ENCODE measurements at regions not wholly inside any gene's neighbourhood (a gene's known extent, or its start where the extent isn't known, plus 50 kb on each side); places are given as distances from the start of the nearest gene placed in this dataset.

DNA sequence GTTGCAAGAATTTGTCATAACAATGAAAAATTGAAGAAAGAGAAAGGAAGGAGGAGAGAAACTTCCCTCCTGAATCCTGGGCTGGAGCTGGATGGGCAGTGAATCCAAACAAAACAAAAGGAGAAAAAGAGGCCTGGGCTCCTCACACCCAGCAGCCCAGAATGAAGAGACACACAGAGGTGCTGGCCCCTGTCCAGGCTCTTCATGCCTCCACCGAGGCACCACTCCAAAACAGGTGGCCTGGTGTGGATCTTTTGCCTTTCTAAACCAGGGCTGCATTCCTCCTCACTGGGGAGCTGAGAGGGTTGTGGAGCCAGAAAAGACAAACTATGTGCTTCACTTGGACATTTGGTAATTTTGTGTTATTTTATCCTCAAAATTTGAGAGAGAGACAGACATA is 76.0 kb downstream of the FAM124B start:
- H3K27me3 ChIP-seq (ENCODE audit: control insufficient read depth in 2 of 2, insufficient read depth in 1 of 2, low read length in 1 of 2) = no peaks in the 10 kb centered on the region
- H3K4me1 ChIP-seq (ENCODE audit: control insufficient read depth in 2 of 2, insufficient read depth in 2 of 2, low read length in 2 of 2) = no peaks in the 10 kb centered on the region
- no peak overlapping the region for H3K27ac ChIP-seq (ENCODE audit: low read depth in 1 of 2, low read length in 1 of 2)
- H3K36me3 ChIP-seq (ENCODE audit: control insufficient read depth in 2 of 2, insufficient read depth in 2 of 2, low read length in 1 of 2) = no peaks in the 10 kb centered on the region
- H3K9me3 ChIP-seq (ENCODE audit: control insufficient read depth in 2 of 2, insufficient read depth in 1 of 2, low read length in 1 of 2) = no peaks in the 10 kb centered on the region
- no peak for DNase-seq (ENCODE audit: low read depth in 6 of 9, low spot score in 9 of 9)
- 81% methylated on average over 1 of the region's 1 CpG for WGBS
- no peak overlapping the region for H3K4me3 ChIP-seq (ENCODE audit: low read length in 2 of 2)

DNA sequence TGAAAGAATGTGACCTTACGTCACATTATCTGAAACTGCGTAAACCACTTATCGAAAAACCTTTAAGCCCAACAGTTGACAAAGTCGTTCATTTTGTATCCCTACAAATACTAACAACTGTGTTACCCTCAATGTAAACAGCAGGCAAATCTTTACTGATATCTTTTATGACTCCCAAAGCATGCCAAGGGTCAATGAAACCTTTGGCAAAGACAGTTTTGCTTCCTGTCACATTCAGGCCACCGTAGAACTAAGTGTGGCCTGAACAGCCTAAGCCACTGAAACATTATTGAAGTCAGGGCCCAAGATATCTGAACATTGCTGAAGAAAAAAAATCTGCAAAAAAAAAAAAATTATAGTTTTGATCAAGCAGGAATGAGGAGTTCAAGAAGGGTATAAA is 77.3 kb downstream of the FAM124B start:
- Histone ChIP-seq H3K4me1 (ENCODE audit: control insufficient read depth in 2 of 2, insufficient read depth in 2 of 2, low read length in 2 of 2) (no peaks in the 10 kb centered on the region), H3K4me3 (ENCODE audit: low read length in 2 of 2) (no peak overlapping the region), H3K36me3 (ENCODE audit: control insufficient read depth in 2 of 2, insufficient read depth in 2 of 2, low read length in 1 of 2) (no peaks in the 10 kb centered on the region), H3K27me3 (ENCODE audit: control insufficient read depth in 2 of 2, insufficient read depth in 1 of 2, low read length in 1 of 2) (no peaks in the 10 kb centered on the region), H3K9me3 (ENCODE audit: control insufficient read depth in 2 of 2, insufficient read depth in 1 of 2, low read length in 1 of 2) (no peaks in the 10 kb centered on the region), H3K27ac (ENCODE audit: low read depth in 1 of 2, low read length in 1 of 2) (no peak overlapping the region)
- no peak for DNase-seq (ENCODE audit: low read depth in 6 of 9, low spot score in 9 of 9)
- WGBS = 99% methylated on average over 5 of the region's 5 CpGs

DNA sequence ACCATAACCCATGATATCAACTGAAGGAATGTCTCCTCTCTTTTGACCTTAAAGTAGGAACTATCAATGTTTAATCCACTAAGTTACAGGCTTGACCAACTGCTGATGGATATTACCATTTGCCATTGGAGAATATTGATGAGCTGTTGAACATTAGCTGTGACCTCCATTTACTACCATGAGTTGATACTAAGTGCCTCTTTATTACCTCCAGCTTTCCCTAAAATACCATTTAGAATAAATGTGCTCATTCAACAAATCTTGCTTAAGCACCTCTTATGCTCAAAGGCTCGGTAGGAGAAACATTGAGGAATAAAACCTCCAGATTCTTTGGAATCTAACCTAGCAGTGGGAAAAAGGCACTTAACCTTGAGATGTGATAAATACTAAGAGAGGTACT is 81.2 kb downstream of the FAM124B start:
- H3K4me3 ChIP-seq (ENCODE audit: low read length in 2 of 2) = no peak overlapping the region
- WGBS = 92% methylated on average over 1 of the region's 1 CpG
- H3K36me3 ChIP-seq (ENCODE audit: control insufficient read depth in 2 of 2, insufficient read depth in 2 of 2, low read length in 1 of 2) = no peaks in the 10 kb centered on the region

DNA sequence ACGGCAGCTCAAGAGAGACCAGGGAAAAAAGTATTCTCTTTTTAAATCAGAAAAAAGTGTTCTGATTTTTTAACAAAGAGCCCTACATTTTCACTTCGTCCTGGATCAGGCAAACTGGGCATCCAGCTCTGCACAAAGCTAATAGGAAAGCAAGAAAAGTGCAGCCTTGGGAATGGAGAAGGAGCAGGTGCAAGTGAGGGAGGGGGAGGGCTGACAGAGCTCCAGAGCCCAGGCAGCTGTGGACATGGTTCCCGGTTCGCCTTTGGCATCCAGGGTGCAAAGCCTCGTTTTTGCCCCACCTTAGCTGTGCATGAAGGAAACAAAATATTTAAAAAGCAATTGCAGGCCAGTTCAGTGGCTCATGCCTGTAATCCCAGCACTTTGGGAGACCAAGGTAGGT is 82.2 kb downstream of the FAM124B start:
- Histone ChIP-seq H3K4me1 (ENCODE audit: control insufficient read depth in 2 of 2, insufficient read depth in 2 of 2, low read length in 2 of 2) (no peaks in the 10 kb centered on the region), H3K27ac (ENCODE audit: low read depth in 1 of 2, low read length in 1 of 2) (no peak overlapping the region), H3K4me3 (ENCODE audit: low read length in 2 of 2) (no peak overlapping the region), H3K36me3 (ENCODE audit: control insufficient read depth in 2 of 2, insufficient read depth in 2 of 2, low read length in 1 of 2) (no peaks in the 10 kb centered on the region), H3K9me3 (ENCODE audit: control insufficient read depth in 2 of 2, insufficient read depth in 1 of 2, low read length in 1 of 2) (no peaks in the 10 kb centered on the region), H3K27me3 (ENCODE audit: control insufficient read depth in 2 of 2, insufficient read depth in 1 of 2, low read length in 1 of 2) (no peaks in the 10 kb centered on the region)
- WGBS = 92% methylated on average over 5 of the region's 5 CpGs
- no peak for DNase-seq (ENCODE audit: low read depth in 6 of 9, low spot score in 9 of 9)

More for the DNA sequence above, 81.2 kb downstream of the FAM124B start:
- H3K4me1 ChIP-seq (ENCODE audit: control insufficient read depth in 2 of 2, insufficient read depth in 2 of 2, low read length in 2 of 2) = no peaks in the 10 kb centered on the region
- no peak for DNase-seq (ENCODE audit: low read depth in 6 of 9, low spot score in 9 of 9)
- H3K27ac ChIP-seq (ENCODE audit: low read depth in 1 of 2, low read length in 1 of 2) = no peak overlapping the region
- H3K9me3 ChIP-seq (ENCODE audit: control insufficient read depth in 2 of 2, insufficient read depth in 1 of 2, low read length in 1 of 2) = no peaks in the 10 kb centered on the region
- no peaks in the 10 kb centered on the region for H3K27me3 ChIP-seq (ENCODE audit: control insufficient read depth in 2 of 2, insufficient read depth in 1 of 2, low read length in 1 of 2)

DNA sequence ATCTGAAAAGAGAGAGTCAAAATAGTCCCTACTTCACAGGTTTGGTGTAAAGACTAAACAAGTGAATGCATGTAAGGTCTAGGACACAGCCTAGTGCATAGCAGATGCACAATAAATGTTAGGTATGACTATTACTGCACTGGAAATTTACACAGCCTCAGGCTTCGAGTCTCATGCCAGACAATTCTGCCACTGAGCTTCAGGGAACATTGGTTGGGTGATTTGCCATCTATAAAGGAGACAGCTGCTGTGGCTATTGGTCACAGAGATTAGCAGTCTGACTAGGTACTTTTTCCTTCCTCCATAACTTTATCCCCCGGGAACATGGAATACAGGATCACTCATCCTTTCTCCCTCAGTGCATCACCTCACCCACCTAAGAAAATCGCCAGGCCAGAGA is 89.2 kb downstream of the FAM124B start:
- 87% methylated on average over 3 of the region's 3 CpGs for WGBS
- Histone ChIP-seq H3K9me3 (ENCODE audit: control insufficient read depth in 2 of 2, insufficient read depth in 1 of 2, low read length in 1 of 2) (no peaks in the 10 kb centered on the region), H3K27ac (ENCODE audit: low read depth in 1 of 2, low read length in 1 of 2) (no peak overlapping the region), H3K4me3 (ENCODE audit: low read length in 2 of 2) (no peak overlapping the region), H3K36me3 (ENCODE audit: control insufficient read depth in 2 of 2, insufficient read depth in 2 of 2, low read length in 1 of 2) (no peaks in the 10 kb centered on the region), H3K27me3 (ENCODE audit: control insufficient read depth in 2 of 2, insufficient read depth in 1 of 2, low read length in 1 of 2) (no peaks in the 10 kb centered on the region), H3K4me1 (ENCODE audit: control insufficient read depth in 2 of 2, insufficient read depth in 2 of 2, low read length in 2 of 2) (no peaks in the 10 kb centered on the region)
- no peak for DNase-seq (ENCODE audit: low read depth in 6 of 9, low spot score in 9 of 9)

DNA sequence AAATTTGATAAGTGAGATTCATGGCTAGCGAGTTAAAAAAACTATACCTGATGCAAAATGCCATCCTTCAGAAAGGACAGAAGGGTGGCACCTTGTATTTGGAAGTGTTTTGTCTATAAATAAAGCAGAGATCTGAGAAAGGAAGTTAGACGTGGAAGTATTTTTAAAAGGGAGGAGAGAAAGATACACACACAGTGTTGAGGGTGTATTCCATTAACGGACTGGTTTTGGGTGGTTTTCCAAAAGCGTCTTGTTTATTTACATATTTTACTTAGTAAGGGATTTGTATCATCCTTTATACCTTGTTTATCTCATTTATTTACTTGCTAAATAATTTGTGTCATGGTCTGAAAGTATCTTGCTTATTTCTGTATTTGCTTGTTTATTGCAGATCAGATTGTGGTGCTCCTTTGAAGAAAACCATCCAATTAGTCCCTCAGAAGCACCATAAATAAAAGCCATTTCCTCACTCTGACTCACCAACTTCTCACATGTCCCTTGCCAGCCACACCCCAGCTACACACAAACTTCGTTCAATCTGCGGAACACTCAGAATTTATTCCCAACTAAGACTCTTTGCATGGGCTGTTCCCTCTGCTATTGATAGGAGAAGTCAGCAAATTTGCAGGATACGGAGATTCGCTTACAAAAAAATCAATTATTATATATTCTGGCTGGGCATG is 90.8 kb downstream of the FAM124B start:
- no peak for DNase-seq (ENCODE audit: low read depth in 6 of 9, low spot score in 9 of 9)
- H3K4me1 ChIP-seq (ENCODE audit: control insufficient read depth in 2 of 2, insufficient read depth in 2 of 2, low read length in 2 of 2) = no peaks in the 10 kb centered on the region
- H3K4me3 ChIP-seq (ENCODE audit: low read length in 2 of 2) = no peak overlapping the region
- H3K27me3 ChIP-seq (ENCODE audit: control insufficient read depth in 2 of 2, insufficient read depth in 1 of 2, low read length in 1 of 2) = no peaks in the 10 kb centered on the region
- WGBS = 81% methylated on average over 8 of the region's 8 CpGs
- no peak overlapping the region for H3K27ac ChIP-seq (ENCODE audit: low read depth in 1 of 2, low read length in 1 of 2)
- H3K9me3 ChIP-seq (ENCODE audit: control insufficient read depth in 2 of 2, insufficient read depth in 1 of 2, low read length in 1 of 2) = no peaks in the 10 kb centered on the region
- no peaks in the 10 kb centered on the region for H3K36me3 ChIP-seq (ENCODE audit: control insufficient read depth in 2 of 2, insufficient read depth in 2 of 2, low read length in 1 of 2)

DNA sequence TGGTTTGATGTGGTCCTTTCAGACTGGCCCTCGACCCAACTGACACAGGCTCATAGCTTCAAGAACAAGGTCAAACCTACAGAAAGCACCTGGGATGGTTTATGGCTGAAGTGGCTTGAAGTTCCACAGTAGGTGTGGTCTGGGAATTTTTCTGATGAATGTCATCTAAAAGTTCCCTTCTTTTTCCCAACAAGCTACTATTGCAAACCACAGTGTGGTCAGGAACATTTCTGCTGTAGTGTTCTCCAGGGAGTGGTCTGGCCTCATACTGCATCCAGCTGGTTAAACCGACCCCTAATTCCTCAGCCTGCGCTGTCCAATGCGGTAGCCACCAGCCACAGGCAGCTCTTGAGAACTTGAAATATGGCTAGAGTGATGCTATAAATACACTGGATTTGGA is 92.7 kb downstream of the FAM124B start:
- WGBS = 93% methylated on average over 4 of the region's 4 CpGs
- Histone ChIP-seq H3K4me3 (ENCODE audit: low read length in 2 of 2) (no peak overlapping the region), H3K27ac (ENCODE audit: low read depth in 1 of 2, low read length in 1 of 2) (no peak overlapping the region), H3K36me3 (ENCODE audit: control insufficient read depth in 2 of 2, insufficient read depth in 2 of 2, low read length in 1 of 2) (no peaks in the 10 kb centered on the region), H3K27me3 (ENCODE audit: control insufficient read depth in 2 of 2, insufficient read depth in 1 of 2, low read length in 1 of 2) (no peaks in the 10 kb centered on the region), H3K4me1 (ENCODE audit: control insufficient read depth in 2 of 2, insufficient read depth in 2 of 2, low read length in 2 of 2) (no peaks in the 10 kb centered on the region), H3K9me3 (ENCODE audit: control insufficient read depth in 2 of 2, insufficient read depth in 1 of 2, low read length in 1 of 2) (no peaks in the 10 kb centered on the region)
- no peak for DNase-seq (ENCODE audit: low read depth in 6 of 9, low spot score in 9 of 9)

DNA sequence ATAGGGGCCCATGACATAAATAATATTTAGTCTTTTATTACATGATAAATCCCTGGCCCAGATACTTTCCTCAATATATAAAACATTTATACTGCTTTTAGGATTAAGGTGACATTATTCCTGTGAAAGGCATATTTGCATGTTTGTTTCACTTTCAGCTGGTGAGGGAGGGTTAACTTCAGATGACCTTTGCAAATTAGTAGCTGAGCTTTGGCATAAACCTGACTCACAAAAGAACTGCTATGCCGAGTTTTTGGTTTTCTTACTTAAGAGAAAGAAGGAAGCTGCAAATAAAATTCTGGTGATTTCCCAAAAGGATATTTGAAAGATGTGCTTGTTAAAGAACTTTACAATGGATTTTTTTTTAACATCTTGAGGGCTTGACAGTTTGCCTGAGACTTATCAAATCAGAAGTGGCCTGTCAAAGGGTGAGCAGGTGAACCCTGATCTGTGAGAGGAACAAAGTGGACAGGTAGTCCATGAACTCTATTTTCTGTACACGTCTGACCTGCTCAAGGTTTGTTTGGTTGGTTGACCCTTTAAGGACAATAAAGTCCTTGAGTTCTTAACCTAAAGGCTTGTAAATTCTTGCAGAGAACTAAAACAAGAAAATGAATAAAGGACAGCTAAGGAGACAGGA is 93.5 kb downstream of the FAM124B start:
- no peaks in the 10 kb centered on the region for H3K9me3 ChIP-seq (ENCODE audit: control insufficient read depth in 2 of 2, insufficient read depth in 1 of 2, low read length in 1 of 2)
- no peaks in the 10 kb centered on the region for H3K4me1 ChIP-seq (ENCODE audit: control insufficient read depth in 2 of 2, insufficient read depth in 2 of 2, low read length in 2 of 2)
- 75% methylated on average over 2 of the region's 2 CpGs for WGBS
- DNase-seq (ENCODE audit: low read depth in 6 of 9, low spot score in 9 of 9) = no peak
- no peak overlapping the region for H3K4me3 ChIP-seq (ENCODE audit: low read length in 2 of 2)
- H3K27ac ChIP-seq (ENCODE audit: low read depth in 1 of 2, low read length in 1 of 2) = no peak overlapping the region
- H3K36me3 ChIP-seq (ENCODE audit: control insufficient read depth in 2 of 2, insufficient read depth in 2 of 2, low read length in 1 of 2) = no peaks in the 10 kb centered on the region
- H3K27me3 ChIP-seq (ENCODE audit: control insufficient read depth in 2 of 2, insufficient read depth in 1 of 2, low read length in 1 of 2) = no peaks in the 10 kb centered on the region

DNA sequence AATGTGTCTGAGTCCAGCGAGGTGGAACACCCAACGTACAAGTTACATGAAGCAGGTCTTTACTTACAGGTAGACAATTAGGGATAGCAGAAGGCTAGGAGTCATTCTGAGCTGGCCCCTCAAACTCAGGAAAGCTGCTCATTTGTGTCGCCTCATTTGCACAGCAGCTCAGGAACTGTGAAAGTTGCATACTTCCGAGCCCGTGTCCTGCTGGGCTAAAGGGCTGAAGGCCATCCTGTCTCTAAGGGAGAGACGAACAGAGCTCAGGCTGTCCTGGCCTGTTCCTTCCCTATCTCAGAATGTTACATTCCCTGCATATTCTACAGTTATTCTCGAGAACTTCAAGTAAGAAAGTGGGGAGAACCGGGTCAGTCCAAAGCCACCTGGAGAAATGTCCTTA is 99.0 kb downstream of the FAM124B start:
- DNase-seq (ENCODE audit: low read depth in 6 of 9, low spot score in 9 of 9) = no peak
- WGBS = 95% methylated on average over 8 of the region's 8 CpGs
- H3K36me3 ChIP-seq (ENCODE audit: control insufficient read depth in 2 of 2, insufficient read depth in 2 of 2, low read length in 1 of 2) = no peaks in the 10 kb centered on the region

More for the DNA sequence above, 99.0 kb downstream of the FAM124B start:
- no peak overlapping the region for H3K4me3 ChIP-seq (ENCODE audit: low read length in 2 of 2)
- no peaks in the 10 kb centered on the region for H3K27me3 ChIP-seq (ENCODE audit: control insufficient read depth in 2 of 2, insufficient read depth in 1 of 2, low read length in 1 of 2)
- no peaks in the 10 kb centered on the region for H3K9me3 ChIP-seq (ENCODE audit: control insufficient read depth in 2 of 2, insufficient read depth in 1 of 2, low read length in 1 of 2)
- H3K4me1 ChIP-seq (ENCODE audit: control insufficient read depth in 2 of 2, insufficient read depth in 2 of 2, low read length in 2 of 2) = no peaks in the 10 kb centered on the region
- H3K27ac ChIP-seq (ENCODE audit: low read depth in 1 of 2, low read length in 1 of 2) = no peak overlapping the region
